Mesenchymal stem cell (in vitro differentiated cells and primary cell): ENCODE measurements at regions not wholly inside any gene's neighbourhood (a gene's known extent, or its start where the extent isn't known, plus 50 kb on each side); places are given as distances from the start of the nearest gene placed in this dataset.

Source experiments
- DNase-seq: peaks from one replicate; pipeline ENCODE4 v3.0.0-alpha.2; 2013
- H2AFZ ChIP-seq: one replicate; pipeline ENCODE4 v1.6.1; 2013; ENCODE audit warnings: low read depth, mild to moderate bottlenecking, control low read depth, inconsistent platforms, low read length, moderate library complexity
- H2AK5ac ChIP-seq: 2 replicates; pipeline ENCODE4 v1.6.1; 2013; ENCODE audit warnings: low read length, moderate library complexity, mild to moderate bottlenecking, inconsistent platforms; ENCODE audit not compliant: severe bottlenecking
- H2BK120ac ChIP-seq: one replicate; pipeline ENCODE4 v1.6.1; 2013; ENCODE audit warnings: low read depth, mild to moderate bottlenecking, inconsistent platforms, low read length, moderate library complexity
- H2BK12ac ChIP-seq, 2 experiments: one replicate each; pipeline ENCODE4 v1.6.1; 2013; ENCODE audit warnings: inconsistent platforms in 2 of 2, low read length in 2 of 2, mild to moderate bottlenecking in 2 of 2, moderate library complexity in 2 of 2, control low read depth in 1 of 2
- H2BK15ac ChIP-seq: one replicate; pipeline ENCODE4 v1.6.1; 2013; ENCODE audit warnings: mild to moderate bottlenecking, low read depth, inconsistent platforms; ENCODE audit not compliant: poor library complexity, severe bottlenecking
- H2BK5ac ChIP-seq: 2 replicates; pipeline ENCODE4 v1.6.1; 2013; ENCODE audit warnings: low read depth, mild to moderate bottlenecking, low read length, control low read depth, inconsistent platforms; ENCODE audit not compliant: poor library complexity, severe bottlenecking
- H3K14ac ChIP-seq, 2 experiments: one replicate each; pipeline ENCODE4 v1.6.1; 2013; ENCODE audit warnings: inconsistent platforms in 2 of 2, low read length in 2 of 2, control low read depth in 1 of 2, mild to moderate bottlenecking in 1 of 2, moderate library complexity in 1 of 2
- H3K18ac ChIP-seq, 2 experiments: one replicate each; pipeline ENCODE4 v1.6.1; 2013; ENCODE audit warnings: inconsistent platforms in 2 of 2, low read length in 2 of 2, control low read depth in 1 of 2, low read depth in 1 of 2, mild to moderate bottlenecking in 1 of 2
- H3K23ac ChIP-seq, 2 experiments: one replicate each; pipeline ENCODE4 v1.6.1; 2013; ENCODE audit warnings: inconsistent platforms in 2 of 2, low read length in 2 of 2, mild to moderate bottlenecking in 2 of 2, moderate library complexity in 2 of 2, control low read depth in 1 of 2
- H3K27ac ChIP-seq: 2 replicates; pipeline ENCODE4 v1.5.1; 2013; ENCODE audit warnings: mild to moderate bottlenecking, moderate library complexity, low read length, control low read depth, inconsistent platforms; ENCODE audit not compliant: poor library complexity, severe bottlenecking
- H3K27me3 ChIP-seq, 2 experiments: 2 replicates each; pipeline versions ENCODE4 v1.6.1 to v1.7.0; 2013; ENCODE audit warnings: low read length in 2 of 2, mild to moderate bottlenecking in 2 of 2, moderate library complexity in 2 of 2, control low read depth in 1 of 2, inconsistent platforms in 1 of 2; ENCODE audit not compliant: control insufficient read depth in 1 of 2, insufficient read depth in 1 of 2
- H3K36me3 ChIP-seq, 2 experiments: 2 replicates each; pipeline versions ENCODE4 v1.6.1 to v1.7.0; 2013; ENCODE audit warnings: low read length in 2 of 2, control low read depth in 1 of 2, inconsistent platforms in 1 of 2, low read depth in 1 of 2, mild to moderate bottlenecking in 1 of 2; ENCODE audit not compliant: insufficient read depth in 2 of 2, control insufficient read depth in 1 of 2
- H3K4ac ChIP-seq, 2 experiments: one replicate each; pipeline ENCODE4 v1.6.1; 2013; ENCODE audit warnings: inconsistent platforms in 2 of 2, low read length in 2 of 2, mild to moderate bottlenecking in 2 of 2, moderate library complexity in 2 of 2, control low read depth in 1 of 2, low read depth in 1 of 2
- H3K4me1 ChIP-seq: 2 replicates; pipeline ENCODE4 v1.6.1; 2013; ENCODE audit warnings: low read depth, low read length, control low read depth; ENCODE audit not compliant: control insufficient read depth, insufficient read depth
- H3K4me2 ChIP-seq: 2 replicates; pipeline ENCODE4 v1.6.1; 2013; ENCODE audit warnings: low read length, mild to moderate bottlenecking, inconsistent platforms; ENCODE audit not compliant: poor library complexity, severe bottlenecking
- H3K4me3 ChIP-seq, 2 experiments: 2 replicates each; pipeline versions ENCODE4 v1.5.1 to v1.7.0; 2013; ENCODE audit warnings: low read length in 2 of 2, mild to moderate bottlenecking in 2 of 2, control low read depth in 1 of 2, low read depth in 1 of 2; ENCODE audit not compliant: insufficient read depth in 1 of 2
- H3K79me1 ChIP-seq: replicated peaks from 2 replicates; pipeline ENCODE4 v1.6.1; 2013; ENCODE audit warnings: mild to moderate bottlenecking, control low read depth, low read length, inconsistent platforms; ENCODE audit not compliant: poor library complexity, severe bottlenecking
- H3K9ac ChIP-seq: 2 replicates; pipeline ENCODE4 v1.7.0; 2013; ENCODE audit warnings: mild to moderate bottlenecking, low read length, moderate library complexity
- H3K9me3 ChIP-seq: 2 replicates; pipeline ENCODE4 v1.7.0; 2013; ENCODE audit warnings: mild to moderate bottlenecking, low read length; ENCODE audit not compliant: control insufficient read depth
- H4K8ac ChIP-seq: one replicate; pipeline ENCODE4 v1.6.1; 2013; ENCODE audit warnings: inconsistent platforms, mild to moderate bottlenecking, low read length, moderate library complexity
- H4K91ac ChIP-seq: one replicate; pipeline ENCODE4 v1.6.1; 2013; ENCODE audit warnings: mild to moderate bottlenecking, low read length, inconsistent platforms
- whole genome bisulfite sequencing: methylation state at CpG from one replicate; pipeline ENCODE4 v1.1.7; 2013; ENCODE audit warnings: mixed read lengths; 5-methylcytosine and 5-hydroxymethylcytosine counted together

DNA sequence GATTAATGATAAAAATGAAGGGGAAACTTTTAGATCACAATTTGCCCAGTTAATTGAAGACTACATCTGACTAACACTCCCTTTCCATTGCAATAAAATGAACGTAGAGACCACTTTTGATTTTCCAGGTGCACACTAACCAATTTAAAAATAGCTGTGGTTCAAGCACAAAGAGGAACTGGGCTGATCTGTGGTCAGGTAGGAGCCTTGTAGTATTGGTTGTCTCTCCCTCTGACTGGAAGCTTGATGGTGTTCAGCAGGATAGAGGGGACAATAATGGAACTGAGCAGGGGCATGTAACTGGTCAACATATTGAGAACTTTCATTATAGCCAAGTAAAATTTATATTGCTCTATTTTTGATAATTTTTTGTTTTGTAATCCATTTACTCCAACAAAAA is 886.8 kb upstream of the SEMA6A start:
- 75% methylated on average over 1 of the region's 1 CpG for WGBS
- Histone ChIP-seq H3K23ac (no peak overlapping the region), H3K14ac (no peak overlapping the region), H3K79me1 (no peaks in the 10 kb centered on the region), H3K4me2 (no peak overlapping the region), H4K8ac (no peak overlapping the region), H3K4ac (no peak overlapping the region), H2AFZ (no peak overlapping the region), H3K9me3 (no peaks in the 10 kb centered on the region), H3K4me3 (no peak overlapping the region), H2BK120ac (no peak overlapping the region), H3K36me3 (no peaks in the 10 kb centered on the region), H2BK15ac (no peak overlapping the region), H2BK12ac (no peak overlapping the region), H2BK5ac (no peak overlapping the region), H3K27ac (no peak overlapping the region), H3K4me1 (no peaks in the 10 kb centered on the region), H3K9ac (no peak overlapping the region), H4K91ac (no peak overlapping the region), H3K27me3 (no peaks in the 10 kb centered on the region), H3K18ac (no peak overlapping the region), H2AK5ac (no peak overlapping the region)
- DNase-seq = no peak

DNA sequence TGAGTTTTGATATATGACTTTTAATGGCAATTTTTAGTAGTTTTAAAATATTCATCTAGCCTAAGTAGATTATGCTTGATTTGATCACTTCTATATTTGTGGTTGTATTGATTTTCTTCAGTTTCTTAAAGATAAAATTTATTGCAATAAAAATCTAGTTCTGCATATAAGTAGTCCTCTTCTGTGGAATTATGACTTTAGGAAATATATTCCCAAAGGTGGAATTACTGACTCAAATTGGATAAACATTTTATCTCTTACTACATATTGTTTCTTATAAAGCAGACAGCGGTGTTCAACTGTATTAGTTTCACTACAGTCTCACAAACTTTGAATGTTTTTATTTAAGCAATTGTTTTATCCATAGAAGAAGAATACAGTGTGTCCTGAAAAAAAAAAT is 883.0 kb upstream of the SEMA6A start:
- Histone ChIP-seq H3K23ac (no peak overlapping the region), H3K4me1 (no peaks in the 10 kb centered on the region), H4K8ac (no peak overlapping the region), H3K79me1 (no peaks in the 10 kb centered on the region), H3K36me3 (no peaks in the 10 kb centered on the region), H2AK5ac (no peak overlapping the region), H2AFZ (no peak overlapping the region), H2BK120ac (no peak overlapping the region), H3K27ac (no peak overlapping the region), H2BK12ac (no peak overlapping the region), H3K14ac (no peak overlapping the region), H3K4me2 (no peak overlapping the region), H3K4ac (no peak overlapping the region), H4K91ac (no peak overlapping the region), H3K18ac (no peak overlapping the region), H3K9ac (no peak overlapping the region), H3K9me3 (no peaks in the 10 kb centered on the region), H2BK15ac (no peak overlapping the region), H3K27me3 (no peaks in the 10 kb centered on the region), H3K4me3 (no peak overlapping the region), H2BK5ac (no peak overlapping the region)
- WGBS = no CpG with 5 or more reads among the region's 1 CpG
- no peak for DNase-seq

DNA sequence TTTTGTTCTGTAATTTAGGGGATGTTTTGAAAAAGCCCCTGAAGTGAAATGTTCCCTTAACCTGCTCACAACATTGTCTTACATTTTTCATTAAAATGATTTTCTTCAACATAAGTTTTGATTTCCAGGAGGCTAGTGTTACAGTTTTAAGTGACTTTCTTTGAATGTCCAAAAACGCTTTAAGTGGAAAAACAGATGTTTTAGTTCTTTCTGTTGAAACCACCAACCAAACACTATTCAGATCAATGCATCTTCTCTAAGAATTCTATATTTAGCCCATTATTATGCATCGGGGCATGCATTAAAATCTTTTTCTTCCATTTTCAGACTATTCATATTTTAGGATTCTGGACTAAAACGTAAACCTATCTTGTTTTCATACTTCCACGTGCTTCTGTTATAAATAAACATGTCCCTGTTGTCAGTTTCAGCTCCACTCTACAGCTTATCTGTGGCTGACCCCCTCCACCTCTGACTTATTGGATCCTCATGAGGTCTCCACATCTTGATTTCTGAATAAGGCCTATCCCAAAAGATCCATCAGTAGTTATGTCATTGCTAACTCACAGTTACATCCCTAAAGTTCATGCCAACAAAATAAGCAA is 882.3 kb upstream of the SEMA6A start:
- H2AK5ac ChIP-seq = no peak overlapping the region
- no peak overlapping the region for H3K9ac ChIP-seq
- WGBS = 85% methylated on average over 3 of the region's 4 CpGs
- H3K4ac ChIP-seq = no peak overlapping the region
- no peak overlapping the region for H2BK5ac ChIP-seq
- H3K4me2 ChIP-seq = no peak overlapping the region
- H3K14ac ChIP-seq = no peak overlapping the region
- H4K91ac ChIP-seq = no peak overlapping the region
- H2BK12ac ChIP-seq = no peak overlapping the region
- no peak for DNase-seq
- H3K36me3 ChIP-seq = no peaks in the 10 kb centered on the region
- no peak overlapping the region for H3K23ac ChIP-seq
- no peak overlapping the region for H2BK120ac ChIP-seq
- H2AFZ ChIP-seq = no peak overlapping the region
- H3K18ac ChIP-seq = no peak overlapping the region
- no peaks in the 10 kb centered on the region for H3K27me3 ChIP-seq
- H2BK15ac ChIP-seq = no peak overlapping the region
- H3K27ac ChIP-seq = no peak overlapping the region
- H3K9me3 ChIP-seq = no peaks in the 10 kb centered on the region
- no peaks in the 10 kb centered on the region for H3K4me1 ChIP-seq
- no peak overlapping the region for H3K4me3 ChIP-seq
- no peaks in the 10 kb centered on the region for H3K79me1 ChIP-seq
- H4K8ac ChIP-seq = no peak overlapping the region

DNA sequence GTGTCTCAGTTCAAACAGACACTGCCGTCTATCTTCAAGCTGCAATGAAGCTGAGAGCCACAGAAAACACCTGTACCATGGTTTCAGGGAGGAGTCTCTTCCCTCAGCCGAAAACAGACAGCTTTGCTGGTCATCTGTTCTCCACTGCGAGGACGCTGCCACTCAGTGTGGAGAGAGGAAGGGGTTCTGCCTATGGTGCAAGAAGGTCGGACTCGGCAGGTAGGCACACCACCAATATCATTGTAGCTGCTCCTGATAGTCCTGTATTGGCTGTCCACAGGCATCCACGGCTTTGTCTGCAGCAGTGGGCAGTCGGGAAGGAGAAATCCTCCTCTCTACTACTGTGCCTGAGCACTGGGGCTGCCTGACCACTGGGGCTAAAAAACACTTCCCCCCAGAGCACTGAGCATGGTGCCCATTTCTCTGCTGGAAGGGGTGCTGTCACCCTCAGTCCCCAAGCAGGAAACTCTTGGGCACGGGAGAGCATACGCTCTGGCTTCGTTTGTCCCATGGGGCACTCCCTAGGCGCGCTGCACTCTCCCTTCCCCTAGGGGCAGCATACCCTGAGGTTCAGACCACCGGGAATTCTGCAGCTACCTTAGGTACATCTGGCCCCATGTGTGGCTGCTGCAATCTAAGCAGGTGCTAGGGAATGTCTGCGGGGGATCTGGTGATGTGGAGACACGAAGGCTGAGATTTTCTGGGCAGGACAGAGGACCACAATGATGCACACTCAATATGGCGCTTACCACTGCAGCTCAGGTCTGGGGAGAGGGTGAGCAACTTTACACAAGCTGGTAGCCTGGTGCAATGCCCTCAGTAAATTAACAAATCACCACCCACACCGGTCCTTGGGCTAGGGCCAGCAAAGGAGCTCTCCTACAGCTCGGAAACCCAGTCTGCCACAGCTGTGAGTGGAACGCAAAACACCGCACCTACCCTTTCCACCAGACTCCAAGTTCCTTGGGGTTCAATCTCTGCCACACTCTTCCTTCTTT is 880.9 kb upstream of the SEMA6A start:
- Histone ChIP-seq H3K23ac (no peak overlapping the region), H2BK12ac (no peak overlapping the region), H3K79me1 (no peaks in the 10 kb centered on the region), H3K27ac (no peak overlapping the region), H2BK120ac (no peak overlapping the region), H4K91ac (no peak overlapping the region), H3K36me3 (no peaks in the 10 kb centered on the region), H3K14ac (no peak overlapping the region), H3K4me3 (no peak overlapping the region), H4K8ac (no peak overlapping the region), H2BK15ac (no peak overlapping the region), H3K9ac (no peak overlapping the region), H3K9me3 (no peaks in the 10 kb centered on the region), H3K4ac (no peak overlapping the region), H3K27me3 (no peaks in the 10 kb centered on the region), H3K18ac (no peak overlapping the region), H2AK5ac (no peak overlapping the region), H2AFZ (no peak overlapping the region), H2BK5ac (no peak overlapping the region), H3K4me1 (no peaks in the 10 kb centered on the region), H3K4me2 (no peak overlapping the region)
- WGBS = 62% methylated on average over 21 of the region's 21 CpGs
- DNase-seq = no peak
